HG02840 (cell line): ENCODE measurements at regions not wholly inside any gene's neighbourhood (a gene's known extent, or its start where the extent isn't known, plus 50 kb on each side); places are given as distances from the start of the nearest gene placed in this dataset.

ENCODE experiments used
- ATAC-seq: cut with Tn5 transposase; IDR thresholded peaks from one replicate; pipeline ENCODE4 v1.9.1; 2021; ENCODE audit warnings: mild to moderate bottlenecking, moderate library complexity, moderate number of reproducible peaks; ENCODE audit not compliant: unreplicated experiment, low FRiP score

- ATAC-seq: no peak
Observed at GRCh38 chr15:93202405-93202804, 113.4 kb upstream of the RGMA start.

- no peak for ATAC-seq
Observed at GRCh38 chr15:93201940-93202339, 112.9 kb upstream of the RGMA start.

- no peak for ATAC-seq
Observed at GRCh38 chr15:93200837-93201226, 111.8 kb upstream of the RGMA start.

- no peak for ATAC-seq
Observed at GRCh38 chr15:93200081-93200836, 111.2 kb upstream of the RGMA start.

GRCh38 chr15:93196135-93196670 is 107.2 kb upstream of the RGMA start:
- ATAC-seq: no peak

- no peak for ATAC-seq
Observed at GRCh38 chr15:93195109-93195508, 106.1 kb upstream of the RGMA start.

GRCh38 chr15:93190238-93190637 is 101.2 kb upstream of the RGMA start:
- no peak for ATAC-seq

GRCh38 chr15:93189561-93189960 is 100.5 kb upstream of the RGMA start:
- ATAC-seq: no peak

- no peak for ATAC-seq
Observed at GRCh38 chr15:93188236-93188635, 99.2 kb upstream of the RGMA start.

- ATAC-seq: no peak
Observed at GRCh38 chr15:93185796-93186195, 96.8 kb upstream of the RGMA start.

- ATAC-seq: no peak
Observed at GRCh38 chr15:93182703-93183205, 93.7 kb upstream of the RGMA start.

- ATAC-seq: no peak
Observed at GRCh38 chr15:93180656-93181055, 91.6 kb upstream of the RGMA start.

GRCh38 chr15:93180128-93180527 is 91.1 kb upstream of the RGMA start:
- ATAC-seq: no peak

- no peak for ATAC-seq
Observed at GRCh38 chr15:93179700-93180102, 90.7 kb upstream of the RGMA start.

GRCh38 chr15:93179072-93179471 is 90.1 kb upstream of the RGMA start:
- no peak for ATAC-seq

- ATAC-seq: no peak
Observed at GRCh38 chr15:93178371-93178770, 89.4 kb upstream of the RGMA start.

GRCh38 chr15:93176065-93176464 is 87.1 kb upstream of the RGMA start:
- ATAC-seq: no peak

- no peak for ATAC-seq
Observed at GRCh38 chr15:93174836-93175235, 85.8 kb upstream of the RGMA start.

GRCh38 chr15:93173369-93173768 is 84.4 kb upstream of the RGMA start:
- ATAC-seq: no peak

- ATAC-seq: no peak
Observed at GRCh38 chr15:93171476-93171875, 82.5 kb upstream of the RGMA start.

- ATAC-seq: no peak
Observed at GRCh38 chr15:93170329-93170728, 81.3 kb upstream of the RGMA start.

GRCh38 chr15:93168910-93169309 is 79.9 kb upstream of the RGMA start:
- ATAC-seq: no peak
